ENCODE measurements at regions not wholly inside any gene's neighbourhood (a gene's known extent, or its start where the extent isn't known, plus 50 kb on each side); places are given as distances from the start of the nearest gene placed in this dataset.

GRCh38 chr1:208343226-208343625, 99.0 kb upstream of the PLXNA2 start:
- H3K27ac ChIP-seq, result no peak overlapping the region
- CTCF ChIA-PET, result no interaction called here
- TF ChIP-seq, protein P1, sequence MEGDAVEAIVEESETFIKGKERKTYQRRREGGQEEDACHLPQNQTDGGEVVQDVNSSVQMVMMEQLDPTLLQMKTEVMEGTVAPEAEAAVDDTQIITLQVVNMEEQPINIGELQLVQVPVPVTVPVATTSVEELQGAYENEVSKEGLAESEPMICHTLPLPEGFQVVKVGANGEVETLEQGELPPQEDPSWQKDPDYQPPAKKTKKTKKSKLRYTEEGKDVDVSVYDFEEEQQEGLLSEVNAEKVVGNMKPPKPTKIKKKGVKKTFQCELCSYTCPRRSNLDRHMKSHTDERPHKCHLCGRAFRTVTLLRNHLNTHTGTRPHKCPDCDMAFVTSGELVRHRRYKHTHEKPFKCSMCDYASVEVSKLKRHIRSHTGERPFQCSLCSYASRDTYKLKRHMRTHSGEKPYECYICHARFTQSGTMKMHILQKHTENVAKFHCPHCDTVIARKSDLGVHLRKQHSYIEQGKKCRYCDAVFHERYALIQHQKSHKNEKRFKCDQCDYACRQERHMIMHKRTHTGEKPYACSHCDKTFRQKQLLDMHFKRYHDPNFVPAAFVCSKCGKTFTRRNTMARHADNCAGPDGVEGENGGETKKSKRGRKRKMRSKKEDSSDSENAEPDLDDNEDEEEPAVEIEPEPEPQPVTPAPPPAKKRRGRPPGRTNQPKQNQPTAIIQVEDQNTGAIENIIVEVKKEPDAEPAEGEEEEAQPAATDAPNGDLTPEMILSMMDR (conservative IDR thresholded peaks at IDR 0.05), result no peak
- TF ChIP-seq EZH2 (IDR thresholded peaks at IDR 0.05; ENCODE audit: low read depth), result no peak
- H3K9me2 ChIP-seq (ENCODE audit: insufficient read depth), result no peaks in the 10 kb centered on the region; the same call in 1 of the 2 replicates
- DNase-seq, result no peak
- H3K27me3 ChIP-seq (ENCODE audit: insufficient read depth, low read depth), result peaks cover 66% of the 10 kb centered on the region
- no peaks in the 10 kb centered on the region for H3K4me1 ChIP-seq (replicated peaks; ENCODE audit: insufficient read depth)
- no TSS peak for BruUV-seq (replicated peaks)
- POLR2A ChIA-PET (ENCODE audit: unreplicated experiment), result no interaction called here
- H3K79me2 ChIP-seq (ENCODE audit: low read depth), result no peaks in the 10 kb centered on the region
- H4K20me1 ChIP-seq (ENCODE audit: insufficient read depth), result no peaks in the 10 kb centered on the region
- intact Hi-C loops (cut with micrococcal nuclease; ENCODE audit: unreplicated experiment), result no loop called here
- no peaks in the 10 kb centered on the region for H3F3A ChIP-seq (ENCODE audit: insufficient read depth, low read depth)
- H3K36me3 ChIP-seq (ENCODE audit: low read depth), result no peaks in the 10 kb centered on the region
- no peak overlapping the region for H3K4me3 ChIP-seq
- H3K9me3 ChIP-seq (ENCODE audit: insufficient read depth, low read depth), result no peaks in the 10 kb centered on the region
- H3K4me2 ChIP-seq, result no peak overlapping the region
- no peak overlapping the region for H2AFZ ChIP-seq

DNA sequence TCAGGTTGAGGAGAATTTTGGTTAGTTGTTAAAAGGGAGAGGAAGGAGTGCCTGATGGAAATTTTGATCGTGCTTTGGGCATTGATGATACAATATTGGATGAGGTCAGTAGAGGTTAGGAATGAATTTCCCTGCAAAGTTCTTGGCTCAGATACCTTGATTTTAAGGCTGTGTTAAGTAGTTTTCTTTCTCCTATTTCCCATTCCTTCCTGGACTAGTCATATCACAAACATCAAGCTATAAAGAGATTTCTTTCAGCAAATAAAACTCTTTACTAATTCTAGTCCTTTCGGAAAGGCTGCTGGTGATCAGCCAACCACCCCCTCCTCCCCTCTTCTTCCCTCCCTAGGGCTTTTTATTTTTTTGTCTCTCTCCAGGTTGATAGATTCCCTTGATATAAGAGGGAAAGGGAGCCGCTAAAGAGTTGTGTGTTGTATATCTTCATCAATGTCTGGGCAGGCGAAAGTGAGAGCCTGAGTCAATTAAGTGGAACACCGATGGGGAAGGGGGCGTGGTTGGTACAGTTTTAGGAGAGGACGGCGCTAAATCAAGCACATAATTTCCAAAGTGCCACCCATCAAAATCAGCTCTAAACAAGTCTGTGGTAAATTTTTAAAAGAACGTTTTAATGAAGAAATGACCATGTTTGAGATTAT, 100.1 kb upstream of the PLXNA2 start:
- Histone ChIP-seq H3K9me3 (ENCODE audit: insufficient read depth, low read depth) (no peaks in the 10 kb centered on the region), H3K4me3 (no peak overlapping the region), H3K27me3 (ENCODE audit: insufficient read depth, low read depth) (peaks cover 71% of the 10 kb centered on the region), H3K36me3 (ENCODE audit: low read depth) (no peaks in the 10 kb centered on the region), H3K9me2 (ENCODE audit: insufficient read depth) (no peaks in the 10 kb centered on the region; the same call in 1 of the 2 replicates), H3K79me2 (ENCODE audit: low read depth) (no peaks in the 10 kb centered on the region), H3K4me2 (no peak overlapping the region), H2AFZ (no peak overlapping the region), H3F3A (ENCODE audit: insufficient read depth, low read depth) (no peaks in the 10 kb centered on the region), H4K20me1 (ENCODE audit: insufficient read depth) (no peaks in the 10 kb centered on the region), H3K27ac (no peak overlapping the region), H3K4me1 (replicated peaks; ENCODE audit: insufficient read depth) (no peaks in the 10 kb centered on the region)
- no peak for TF ChIP-seq EZH2 (IDR thresholded peaks at IDR 0.05; ENCODE audit: low read depth)
- TF ChIP-seq, protein P1 (conservative IDR thresholded peaks at IDR 0.05), result no peak
- BruUV-seq (replicated peaks), result no TSS peak
- DNase-seq, result no peak
- ChIA-PET CTCF (no interaction called here), POLR2A (ENCODE audit: unreplicated experiment) (no interaction called here)
- intact Hi-C loops (cut with micrococcal nuclease; ENCODE audit: unreplicated experiment), result no loop called here

DNA sequence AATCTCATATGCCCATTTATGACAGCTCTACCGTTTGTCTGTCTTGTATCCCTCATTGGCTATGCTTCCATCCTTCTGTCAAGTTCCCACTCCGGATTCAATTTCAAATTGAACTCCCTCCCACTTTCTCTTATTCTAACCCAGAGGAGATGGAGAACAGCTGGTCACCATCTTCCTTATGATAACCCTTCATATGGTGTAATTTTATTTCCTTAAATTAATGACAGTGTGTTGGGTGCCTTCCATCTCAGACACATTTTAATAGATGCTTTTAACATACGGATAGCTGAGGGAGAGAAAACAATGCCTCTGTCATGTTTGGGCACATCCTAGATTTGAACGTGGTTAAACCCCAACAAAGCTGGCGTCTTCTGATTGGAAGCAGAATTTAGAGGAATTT, 103.0 kb upstream of the PLXNA2 start:
- TF ChIP-seq EZH2 (IDR thresholded peaks at IDR 0.05; ENCODE audit: low read depth), result no peak
- TF ChIP-seq, protein P1 (conservative IDR thresholded peaks at IDR 0.05), result no peak
- peaks cover 73% of the 10 kb centered on the region for H3K27me3 ChIP-seq (ENCODE audit: insufficient read depth, low read depth)
- no peak overlapping the region for H2AFZ ChIP-seq
- ChIA-PET POLR2A (ENCODE audit: unreplicated experiment) (no interaction called here), CTCF (no interaction called here)
- H3K9me2 ChIP-seq (ENCODE audit: insufficient read depth), result no peaks in the 10 kb centered on the region
- no peaks in the 10 kb centered on the region for H3F3A ChIP-seq (ENCODE audit: insufficient read depth, low read depth)
- no peak for DNase-seq
- H3K27ac ChIP-seq, result no peak overlapping the region
- H3K4me1 ChIP-seq (replicated peaks; ENCODE audit: insufficient read depth), result no peaks in the 10 kb centered on the region
- intact Hi-C loops (cut with micrococcal nuclease; ENCODE audit: unreplicated experiment), result no loop called here
- H3K79me2 ChIP-seq (ENCODE audit: low read depth), result no peaks in the 10 kb centered on the region
- no peaks in the 10 kb centered on the region for H3K9me3 ChIP-seq (ENCODE audit: insufficient read depth, low read depth)
- no TSS peak for BruUV-seq (replicated peaks)
- no peaks in the 10 kb centered on the region for H3K36me3 ChIP-seq (ENCODE audit: low read depth)
- H4K20me1 ChIP-seq (ENCODE audit: insufficient read depth), result no peaks in the 10 kb centered on the region
- H3K4me2 ChIP-seq, result no peak overlapping the region
- H3K4me3 ChIP-seq, result no peak overlapping the region

Data from PC-9 (cell line).